SK-N-MC (cell line): ENCODE measurements at regions not wholly inside any gene's neighbourhood (a gene's known extent, or its start where the extent isn't known, plus 50 kb on each side); places are given as distances from the start of the nearest gene placed in this dataset.

Experiments
- EZH2 ChIP-seq: fragments of 200-600 bp; sonication (generic); IDR thresholded peaks from one replicate; pipeline ENCODE4 v1.6.1; 2017; ENCODE audit warnings: antibody characterized with exemption
- POLR2AphosphoS5 ChIP-seq: IDR thresholded peaks from 2 replicates; pipeline ENCODE4 v1.6.1; 2012; ENCODE audit warnings: mild to moderate bottlenecking, low read depth, low read length, borderline replicate concordance

- TF ChIP-seq POLR2AphosphoS5, result no peak
- TF ChIP-seq EZH2, result no peak
Measured at GRCh38 chr14:34135492-34135891, 184.6 kb upstream of the EGLN3 start.
